BE2C (cell line): ENCODE measurements at regions not wholly inside any gene's neighbourhood (a gene's known extent, or its start where the extent isn't known, plus 50 kb on each side); places are given as distances from the start of the nearest gene placed in this dataset.

Experiments
- DNase-seq: peaks from one replicate; pipeline ENCODE4 v3.0.0-alpha.2; 2020
- H3K27me3 ChIP-seq: fragments of 250-450 bp; sonication (Bioruptor Pico); 2 replicates; pipeline ENCODE4 v1.5.1; 2020; ENCODE audit warnings: mild to moderate bottlenecking
- H3K36me3 ChIP-seq: fragments of 250-450 bp; sonication (Bioruptor Pico); 2 replicates; pipeline ENCODE4 v1.5.1; 2020; ENCODE audit warnings: mild to moderate bottlenecking
- H3K4me1 ChIP-seq: fragments of 250-450 bp; sonication (Bioruptor Pico); 2 replicates; pipeline ENCODE4 v1.5.1; 2020
- H3K4me3 ChIP-seq: 2 replicates; pipeline ENCODE4 v1.5.1; 2011; ENCODE audit warnings: low read depth, low read length
- H3K9me3 ChIP-seq: fragments of 250-450 bp; sonication (Bioruptor Pico); 2 replicates; pipeline ENCODE4 v1.5.1; 2020
- TF ChIP-seq, protein P1 (sequence below): IDR thresholded peaks from 2 replicates; pipeline ENCODE4 v1.5.1; 2012; ENCODE audit warnings: mild to moderate bottlenecking, low read depth, low read length

GRCh38 chr1:119293797-119294196, 74.8 kb upstream of the HAO2 start:
- no peak for DNase-seq
- Histone ChIP-seq H3K4me3 (no peak overlapping the region), H3K27me3 (no peaks in the 10 kb centered on the region), H3K4me1 (no peaks in the 10 kb centered on the region), H3K36me3 (no peaks in the 10 kb centered on the region), H3K9me3 (no peaks in the 10 kb centered on the region)
- TF ChIP-seq, protein P1, sequence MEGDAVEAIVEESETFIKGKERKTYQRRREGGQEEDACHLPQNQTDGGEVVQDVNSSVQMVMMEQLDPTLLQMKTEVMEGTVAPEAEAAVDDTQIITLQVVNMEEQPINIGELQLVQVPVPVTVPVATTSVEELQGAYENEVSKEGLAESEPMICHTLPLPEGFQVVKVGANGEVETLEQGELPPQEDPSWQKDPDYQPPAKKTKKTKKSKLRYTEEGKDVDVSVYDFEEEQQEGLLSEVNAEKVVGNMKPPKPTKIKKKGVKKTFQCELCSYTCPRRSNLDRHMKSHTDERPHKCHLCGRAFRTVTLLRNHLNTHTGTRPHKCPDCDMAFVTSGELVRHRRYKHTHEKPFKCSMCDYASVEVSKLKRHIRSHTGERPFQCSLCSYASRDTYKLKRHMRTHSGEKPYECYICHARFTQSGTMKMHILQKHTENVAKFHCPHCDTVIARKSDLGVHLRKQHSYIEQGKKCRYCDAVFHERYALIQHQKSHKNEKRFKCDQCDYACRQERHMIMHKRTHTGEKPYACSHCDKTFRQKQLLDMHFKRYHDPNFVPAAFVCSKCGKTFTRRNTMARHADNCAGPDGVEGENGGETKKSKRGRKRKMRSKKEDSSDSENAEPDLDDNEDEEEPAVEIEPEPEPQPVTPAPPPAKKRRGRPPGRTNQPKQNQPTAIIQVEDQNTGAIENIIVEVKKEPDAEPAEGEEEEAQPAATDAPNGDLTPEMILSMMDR, result no peak

GRCh38 chr1:119294199-119294598, 74.4 kb upstream of the HAO2 start:
- Histone ChIP-seq H3K4me3 (no peak overlapping the region), H3K9me3 (no peaks in the 10 kb centered on the region), H3K36me3 (no peaks in the 10 kb centered on the region), H3K27me3 (no peaks in the 10 kb centered on the region), H3K4me1 (no peaks in the 10 kb centered on the region)
- no peak for DNase-seq
- TF ChIP-seq, protein P1, result no peak

DNA sequence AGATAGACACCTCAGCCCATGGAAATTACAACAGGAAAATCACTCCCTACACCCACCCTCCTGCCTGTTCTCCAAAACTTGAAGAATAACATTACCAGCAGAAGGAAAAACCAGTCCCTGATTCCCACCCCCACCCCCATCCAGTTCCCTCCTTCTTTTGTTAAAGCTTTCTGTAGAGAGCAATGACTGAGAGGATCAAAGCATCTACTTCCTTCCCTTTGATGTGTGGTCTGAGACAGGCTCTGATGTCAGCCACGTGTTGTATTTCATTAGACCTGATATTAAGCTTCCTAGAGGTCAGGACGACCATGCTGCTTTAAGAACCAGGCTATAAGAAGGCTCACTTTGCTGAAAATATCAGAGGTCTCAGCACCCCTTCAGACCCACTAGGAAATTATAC, 73.9 kb upstream of the HAO2 start:
- TF ChIP-seq, protein P1, result no peak
- H3K36me3 ChIP-seq, result no peaks in the 10 kb centered on the region

GRCh38 chr1:119298687-119299303, 69.8 kb upstream of the HAO2 start:
- no peaks in the 10 kb centered on the region for H3K4me1 ChIP-seq
- TF ChIP-seq, protein P1, result no peak
- no peaks in the 10 kb centered on the region for H3K36me3 ChIP-seq
- DNase-seq, result no peak
- no peaks in the 10 kb centered on the region for H3K27me3 ChIP-seq
- no peak overlapping the region for H3K4me3 ChIP-seq
- H3K9me3 ChIP-seq, result no peaks in the 10 kb centered on the region

More for the DNA sequence above, 73.9 kb upstream of the HAO2 start:
- Histone ChIP-seq H3K4me3 (no peak overlapping the region), H3K4me1 (no peaks in the 10 kb centered on the region), H3K27me3 (no peaks in the 10 kb centered on the region), H3K9me3 (no peaks in the 10 kb centered on the region)
- DNase-seq, result no peak

DNA sequence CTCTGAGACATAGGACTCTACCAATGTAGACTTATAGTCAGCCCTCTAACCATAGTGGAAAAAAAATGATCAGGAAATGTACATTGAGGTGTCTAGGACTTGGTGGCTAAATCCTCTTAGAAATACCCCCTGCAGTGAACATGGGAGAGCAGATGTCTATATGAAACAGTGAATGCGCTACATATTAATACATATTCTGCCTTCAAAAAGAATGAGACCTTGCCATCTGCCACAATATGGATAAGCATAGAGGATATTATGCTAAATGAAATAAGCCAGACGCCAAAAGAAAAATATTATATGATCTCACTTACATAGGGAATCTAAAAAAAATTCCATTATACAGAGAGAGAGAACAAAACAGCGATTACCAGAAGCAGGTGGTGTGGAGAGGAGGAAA, 66.6 kb upstream of the HAO2 start:
- H3K36me3 ChIP-seq, result no peaks in the 10 kb centered on the region
- no peaks in the 10 kb centered on the region for H3K9me3 ChIP-seq
- peaks cover 11% of the 10 kb centered on the region for H3K27me3 ChIP-seq
- TF ChIP-seq, protein P1, result no peak
- H3K4me1 ChIP-seq, result no peaks in the 10 kb centered on the region
- DNase-seq, result no peak
- H3K4me3 ChIP-seq, result no peak overlapping the region

DNA sequence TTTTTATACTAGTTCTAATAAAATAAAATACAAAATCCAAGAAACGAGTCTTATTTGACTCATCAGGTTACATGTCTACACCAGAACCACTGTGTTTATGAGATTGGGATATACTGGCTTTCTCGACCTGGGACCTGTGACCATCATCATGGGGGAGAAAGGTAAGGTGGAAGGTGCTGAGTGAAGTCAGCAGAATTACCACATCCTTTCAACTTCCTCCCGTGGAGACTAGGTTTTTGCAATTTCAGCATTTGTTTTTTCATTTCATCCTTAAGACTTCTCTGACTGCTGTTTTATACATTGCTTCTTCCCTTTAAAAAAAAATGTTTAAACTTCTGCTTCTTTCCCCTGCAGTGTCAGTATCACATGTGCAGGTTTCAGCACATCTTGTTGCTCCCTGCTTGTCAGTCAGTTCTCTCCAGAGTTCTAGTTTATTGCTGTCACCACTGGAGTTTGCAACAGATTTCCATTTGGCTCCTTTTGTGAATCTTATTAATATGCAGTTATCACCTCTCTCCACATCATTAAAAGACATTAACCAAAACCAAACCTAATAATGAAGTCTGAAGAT, 60.4 kb upstream of the HAO2 start:
- DNase-seq, result no peak
- H3K36me3 ChIP-seq, result no peaks in the 10 kb centered on the region

More for the DNA sequence above, 60.4 kb upstream of the HAO2 start:
- TF ChIP-seq, protein P1, result no peak
- H3K4me1 ChIP-seq, result no peaks in the 10 kb centered on the region
- H3K27me3 ChIP-seq, result peaks cover 13% of the 10 kb centered on the region
- no peaks in the 10 kb centered on the region for H3K9me3 ChIP-seq
- no peak overlapping the region for H3K4me3 ChIP-seq
